NT2/D1 (cell line): ENCODE measurements at regions not wholly inside any gene's neighbourhood (a gene's known extent, or its start where the extent isn't known, plus 50 kb on each side); places are given as distances from the start of the nearest gene placed in this dataset.

Experiments used
- SUZ12 ChIP-seq: IDR thresholded peaks from 2 replicates; pipeline ENCODE4 v1.6.1; 2011; ENCODE audit not compliant: insufficient read length, insufficient read depth; ENCODE audit errors: extremely low read depth
- YY1 ChIP-seq: IDR thresholded peaks from 2 replicates; pipeline ENCODE4 v1.6.1; 2011; ENCODE audit not compliant: insufficient read length, insufficient read depth
- ZNF274 ChIP-seq: IDR thresholded peaks from 2 replicates; pipeline ENCODE4 v1.6.1; 2011; ENCODE audit warnings: mild to moderate bottlenecking, low read depth, low read length

DNA sequence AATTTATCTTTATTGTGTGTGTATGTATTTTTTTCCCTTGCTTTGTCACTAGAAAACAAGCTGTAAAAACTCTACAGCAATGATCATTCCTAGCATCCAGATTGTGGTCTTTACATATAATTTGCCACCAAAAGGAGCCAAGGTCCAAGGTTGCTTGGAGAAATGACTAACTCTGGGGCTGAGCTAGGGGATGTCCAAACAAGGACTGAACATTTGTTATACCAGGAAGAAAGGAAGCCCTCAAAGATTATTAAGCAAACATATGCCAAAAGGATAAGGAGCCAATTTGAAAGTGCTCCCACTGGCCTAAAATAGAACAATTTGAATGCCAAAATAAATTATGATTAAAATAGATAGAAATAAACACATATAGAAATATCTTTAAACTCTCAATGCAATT is 293.3 kb downstream of the ZIC1 start:
- no peak for TF ChIP-seq ZNF274
- no peak for TF ChIP-seq YY1
- TF ChIP-seq SUZ12 = no peak
